ENCODE measurements at regions not wholly inside any gene's neighbourhood (a gene's known extent, or its start where the extent isn't known, plus 50 kb on each side); places are given as distances from the start of the nearest gene placed in this dataset.

DNA sequence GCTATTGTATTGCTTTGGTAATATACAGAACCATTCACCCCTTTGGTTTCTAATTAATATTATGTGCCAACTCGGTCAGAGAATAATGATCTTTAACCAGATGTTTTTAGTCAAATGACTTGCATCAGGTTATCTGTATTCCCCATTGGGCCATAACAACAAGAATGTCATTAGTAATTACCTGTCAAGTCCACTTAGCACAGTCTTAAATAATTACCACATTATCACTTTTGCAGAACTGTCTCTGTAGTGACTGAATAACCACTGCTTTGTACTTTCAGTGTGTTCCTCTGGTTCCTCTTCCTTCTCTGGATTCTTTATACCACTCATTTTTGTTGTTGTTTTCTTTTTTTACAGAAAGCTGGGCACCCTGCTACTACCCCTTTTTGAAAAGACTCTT, 257.7 kb upstream of the SPOCK3 start:
- no peak for DNase-seq (ENCODE audit: low read depth in 2 of 2)

DNA sequence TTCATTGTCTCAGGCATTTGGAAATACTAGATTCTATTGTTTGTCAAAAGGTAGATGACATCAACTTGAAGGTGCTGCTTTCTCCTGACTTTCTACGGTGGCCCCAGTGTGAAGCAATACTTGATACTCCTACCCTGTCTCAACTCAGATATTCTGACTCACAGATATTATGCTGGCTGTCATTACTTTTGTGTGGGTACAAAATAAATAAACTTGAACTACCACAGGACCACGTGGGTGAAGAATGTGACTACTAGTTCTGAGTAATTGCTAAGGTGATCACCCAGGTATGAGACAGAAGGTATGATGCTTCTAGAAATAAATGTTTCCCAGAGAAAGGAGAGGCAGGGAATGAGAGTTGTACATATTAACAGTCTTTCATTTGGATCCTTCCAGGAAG, 275.3 kb upstream of the SPOCK3 start:
- no peak for DNase-seq (ENCODE audit: low read depth in 2 of 2)

- DNase-seq (ENCODE audit: low read depth in 2 of 2) = no peak
Measured at GRCh38 chr4:167524091-167524490, 289.8 kb upstream of the SPOCK3 start.

DNA sequence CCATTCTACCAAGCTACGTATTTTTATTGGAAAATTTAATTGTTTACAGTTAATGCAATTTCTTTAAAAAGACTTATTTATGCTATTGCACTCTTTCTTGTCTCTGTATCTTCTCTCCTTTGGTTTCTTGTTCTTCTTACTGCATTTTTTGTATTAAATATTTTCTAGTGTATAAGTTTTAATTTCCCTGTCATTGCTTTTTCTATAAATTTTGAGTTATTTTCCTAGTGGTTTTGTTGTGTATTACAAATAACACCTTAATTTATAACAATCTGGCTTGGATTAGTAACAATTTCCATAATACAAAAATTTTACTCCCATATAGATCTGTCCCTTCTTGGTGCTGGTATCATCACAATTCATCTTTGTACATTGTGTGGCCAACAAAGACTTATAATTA, 303.5 kb upstream of the SPOCK3 start:
- DNase-seq (ENCODE audit: low read depth in 2 of 2) = no peak

- no peak for DNase-seq (ENCODE audit: low read depth in 2 of 2)
Measured at GRCh38 chr4:167541286-167541685, 307.0 kb upstream of the SPOCK3 start.

DNA sequence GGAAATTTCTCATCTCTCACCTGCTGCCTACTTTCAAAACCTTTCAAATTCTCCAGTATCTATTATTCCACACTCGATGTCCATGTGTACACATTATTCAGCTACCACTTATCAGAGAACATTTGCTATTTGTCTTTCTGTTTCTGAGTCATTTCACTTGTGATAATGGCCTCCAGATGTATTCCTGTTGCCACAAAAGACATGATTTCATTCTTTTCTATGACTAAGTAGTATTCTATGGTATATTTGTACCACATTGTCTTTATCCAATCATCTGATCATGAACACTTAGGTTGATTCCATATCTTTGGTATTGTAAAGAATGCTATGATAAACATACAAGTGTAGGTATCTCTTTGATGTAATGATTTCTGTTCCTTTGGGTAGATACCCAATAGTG, 310.1 kb upstream of the SPOCK3 start:
- no peak for DNase-seq (ENCODE audit: low read depth in 2 of 2)

- no peak for DNase-seq (ENCODE audit: low read depth in 2 of 2)
Measured at GRCh38 chr4:167550021-167550420, 315.7 kb upstream of the SPOCK3 start.

- no peak for DNase-seq (ENCODE audit: low read depth in 2 of 2)
Measured at GRCh38 chr4:167555338-167556022, 321.2 kb upstream of the SPOCK3 start.

- no peak for DNase-seq (ENCODE audit: low read depth in 2 of 2)
Measured at GRCh38 chr4:167578906-167579305, 344.6 kb upstream of the SPOCK3 start.

GRCh38 chr4:167581449-167581965, 347.2 kb upstream of the SPOCK3 start:
- no peak for DNase-seq (ENCODE audit: low read depth in 2 of 2)

GRCh38 chr4:167587361-167587760, 353.1 kb upstream of the SPOCK3 start:
- no peak for DNase-seq (ENCODE audit: low read depth in 2 of 2)

DNA sequence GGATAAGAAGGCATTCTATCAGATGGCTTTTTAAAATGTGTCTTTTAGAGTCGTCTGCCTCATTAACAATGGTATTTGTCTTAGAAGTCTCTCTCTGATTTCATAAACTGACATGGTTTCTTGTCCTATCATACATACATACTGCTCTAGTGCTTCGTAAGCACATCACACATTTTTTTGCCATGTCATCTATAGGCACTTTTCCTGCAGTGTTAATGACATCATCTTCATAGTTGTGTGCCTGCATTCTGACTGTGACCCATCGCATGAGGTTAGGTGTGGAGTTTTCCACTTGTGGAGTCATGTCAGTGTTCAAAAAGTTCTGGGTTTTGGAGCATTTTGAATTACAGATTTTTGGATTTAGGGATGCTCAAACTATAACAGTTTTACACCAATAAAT, 361.6 kb upstream of the SPOCK3 start:
- no peak for DNase-seq (ENCODE audit: low read depth in 2 of 2)

- no peak for DNase-seq (ENCODE audit: low read depth in 2 of 2)
Measured at GRCh38 chr4:167602157-167602556, 367.9 kb upstream of the SPOCK3 start.

DNA sequence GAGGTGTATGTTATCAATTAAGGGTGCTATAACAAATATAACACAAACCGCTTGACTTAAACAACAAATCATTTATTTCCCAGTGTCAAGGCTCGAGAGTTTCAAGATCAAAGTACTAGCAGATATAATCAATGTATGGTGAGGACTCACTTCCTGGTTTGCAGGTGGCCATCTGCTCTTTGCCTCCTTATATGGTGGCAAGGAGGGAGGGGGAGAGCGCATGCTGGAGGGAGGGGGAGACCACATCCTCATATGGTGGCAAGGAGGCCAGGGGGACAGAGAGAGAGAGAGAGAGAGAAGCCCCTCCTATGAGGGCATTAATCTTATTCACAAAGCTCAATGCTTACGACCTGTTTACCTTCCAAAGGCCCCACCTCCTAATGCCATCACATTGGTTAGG, 372.3 kb upstream of the SPOCK3 start:
- DNase-seq (ENCODE audit: low read depth in 2 of 2) = no peak

- no peak for DNase-seq (ENCODE audit: low read depth in 2 of 2)
Measured at GRCh38 chr4:167613381-167613780, 379.1 kb upstream of the SPOCK3 start.

DNA sequence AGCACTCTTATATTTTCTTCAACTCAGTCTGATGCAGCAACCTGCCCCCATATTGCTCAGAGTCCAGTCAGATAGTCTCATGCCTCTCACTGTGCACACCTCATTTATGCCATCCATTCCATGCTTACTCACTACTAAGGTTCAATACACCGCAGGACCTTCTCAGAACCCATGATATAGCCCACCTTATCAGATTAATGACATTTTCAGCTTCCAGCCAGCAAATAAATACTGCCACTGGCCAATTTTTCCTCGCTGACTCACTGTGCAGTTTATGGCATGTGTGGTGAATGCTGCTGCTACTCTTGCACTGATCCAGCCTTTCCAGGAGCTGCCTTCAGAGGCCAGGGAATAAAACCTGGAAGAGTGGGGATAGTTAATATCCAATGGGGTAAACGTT, 380.6 kb upstream of the SPOCK3 start:
- no peak for DNase-seq (ENCODE audit: low read depth in 2 of 2)

- no peak for DNase-seq (ENCODE audit: low read depth in 2 of 2)
Measured at GRCh38 chr4:167616476-167616875, 382.2 kb upstream of the SPOCK3 start.

- DNase-seq (ENCODE audit: low read depth in 2 of 2) = peak; percentile 12 to 15
Measured at GRCh38 chr4:167622481-167623240, 388.4 kb upstream of the SPOCK3 start.

DNA sequence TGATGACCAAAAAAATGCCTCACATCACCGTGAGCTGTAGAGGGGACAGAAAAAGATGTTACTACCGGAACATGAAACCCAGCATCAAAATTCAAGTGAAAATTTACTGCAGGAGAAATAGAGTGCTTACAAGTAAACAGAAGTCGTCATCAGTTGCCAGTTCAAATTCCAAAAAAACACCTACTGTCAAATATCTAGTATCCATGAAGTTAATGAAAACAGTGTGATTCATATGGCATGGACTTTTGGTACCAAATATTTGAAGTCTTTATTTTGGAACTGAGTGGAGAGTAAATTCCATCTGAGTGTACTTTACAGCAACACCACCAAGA, 388.9 kb upstream of the SPOCK3 start:
- DNase-seq (ENCODE audit: low read depth in 2 of 2) = no peak

GRCh38 chr4:167629272-167629671, 395.0 kb upstream of the SPOCK3 start:
- DNase-seq (ENCODE audit: low read depth in 2 of 2) = no peak

- no peak for DNase-seq (ENCODE audit: low read depth in 2 of 2)
Measured at GRCh38 chr4:167642250-167642649, 408.0 kb upstream of the SPOCK3 start.

DNA sequence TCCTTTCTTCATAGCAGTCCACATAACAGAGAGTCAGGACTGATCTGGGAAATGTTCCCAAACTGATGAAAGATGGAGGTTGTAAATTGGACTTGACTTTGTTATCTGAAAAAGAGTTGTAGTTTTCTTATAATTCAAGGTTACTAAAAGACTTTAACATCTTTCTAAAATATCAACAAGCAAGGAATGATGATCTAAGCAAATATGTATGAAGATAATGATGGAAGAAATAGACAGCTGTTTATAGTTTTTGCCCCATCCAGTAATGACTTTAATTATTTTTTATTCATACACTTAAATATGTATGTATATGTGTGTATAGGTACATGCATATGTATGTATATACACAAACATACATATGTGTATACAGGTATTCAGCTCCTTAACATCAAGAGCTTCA, 411.1 kb upstream of the SPOCK3 start:
- DNase-seq (ENCODE audit: low read depth in 2 of 2) = no peak

DNA sequence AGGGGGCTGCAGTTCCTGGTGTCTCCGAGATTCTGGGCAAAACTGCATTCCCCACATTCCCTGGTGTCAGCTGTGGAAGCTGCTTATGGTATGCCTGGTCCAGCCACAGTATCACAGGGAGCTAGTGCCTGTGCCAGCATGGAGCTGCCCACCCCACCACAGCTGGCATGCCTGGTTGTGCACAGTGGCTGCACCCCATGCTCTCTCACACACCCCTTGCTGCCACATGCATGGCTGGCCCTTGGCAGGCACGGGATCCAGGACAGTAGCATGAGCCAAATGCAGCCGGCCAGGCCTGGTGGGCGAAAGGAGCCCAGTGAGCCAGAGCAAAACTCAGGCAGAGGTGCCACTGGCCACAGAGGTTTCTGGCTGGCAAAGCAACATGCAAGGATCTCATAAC, 418.0 kb upstream of the SPOCK3 start:
- DNase-seq (ENCODE audit: low read depth in 2 of 2) = no peak

All from stimulated activated CD8-positive, alpha-beta memory T cell treated with anti-CD3 and anti-CD28 coated beads, Interleukin-2, amount 100 ng/mL, for 48 hours (primary cell).